A673 (cell line): ENCODE measurements at regions not wholly inside any gene's neighbourhood (a gene's known extent, or its start where the extent isn't known, plus 50 kb on each side); places are given as distances from the start of the nearest gene placed in this dataset.

ENCODE experiments used
- CTCF ChIP-seq: fragments of 300-800, 200-600 bp; sonication (generic); conservative IDR thresholded peaks from 2 replicates; pipeline ENCODE4 v1.5.1; 2017; ENCODE audit warnings: low read depth, mild to moderate bottlenecking, antibody characterized with exemption, low read length, moderate library complexity, mixed read lengths
- EZH2 ChIP-seq: fragments of 200-600 bp; sonication (generic); IDR thresholded peaks from 2 replicates; pipeline ENCODE4 v1.6.1; 2017; ENCODE audit warnings: borderline replicate concordance, low read depth, mild to moderate bottlenecking, mixed read lengths, antibody characterized with exemption, low read length; ENCODE audit not compliant: poor library complexity, severe bottlenecking

GRCh38 chr6:22833191-22833590 lies 263.8 kb downstream of the HDGFL1 start:
- TF ChIP-seq CTCF (no peak), EZH2 (no peak)
